Stimulated activated CD4-positive, alpha-beta T cell treated with anti-CD3 and anti-CD28 coated beads, TNF-alpha, amount 100 ng/mL, for 48 hours (primary cell): ENCODE measurements at regions not wholly inside any gene's neighbourhood (a gene's known extent, or its start where the extent isn't known, plus 50 kb on each side); places are given as distances from the start of the nearest gene placed in this dataset.
"Not testable (repeated sequence)": the region's sequence is repeated elsewhere in the genome, so short reads cannot be mapped to it uniquely, and the experiment has no call there.

Experiments used
- DNase-seq, 3 donors: peaks; one replicate each; pipeline ENCODE4 v3.0.0-alpha.2; 2020; ENCODE audit warnings: low read depth in 3 of 3

- DNase-seq: no peak
These were observed 160.3 kb upstream of the JADE1 start for GRCh38 chr4:128649161-128649560.

DNA sequence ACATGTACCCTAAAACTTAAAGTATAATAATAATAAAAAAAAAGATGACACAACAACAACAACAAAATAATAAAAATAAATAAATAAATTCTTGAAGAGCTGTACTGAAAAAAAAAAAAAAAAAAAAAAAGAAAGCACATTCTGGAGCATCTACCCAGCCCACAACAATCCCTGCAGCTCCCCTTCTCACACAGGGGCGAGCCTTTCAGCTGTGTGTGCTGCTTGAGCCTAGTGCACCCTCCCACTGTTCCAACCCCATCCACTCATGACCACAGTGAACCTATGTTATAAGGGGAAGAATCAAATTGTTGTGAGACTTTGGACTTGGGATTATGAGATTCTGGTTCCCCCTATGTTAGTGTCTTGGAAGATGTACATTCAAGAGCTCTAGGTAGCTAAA is 161.5 kb upstream of the JADE1 start:
- DNase-seq: no peak

DNA sequence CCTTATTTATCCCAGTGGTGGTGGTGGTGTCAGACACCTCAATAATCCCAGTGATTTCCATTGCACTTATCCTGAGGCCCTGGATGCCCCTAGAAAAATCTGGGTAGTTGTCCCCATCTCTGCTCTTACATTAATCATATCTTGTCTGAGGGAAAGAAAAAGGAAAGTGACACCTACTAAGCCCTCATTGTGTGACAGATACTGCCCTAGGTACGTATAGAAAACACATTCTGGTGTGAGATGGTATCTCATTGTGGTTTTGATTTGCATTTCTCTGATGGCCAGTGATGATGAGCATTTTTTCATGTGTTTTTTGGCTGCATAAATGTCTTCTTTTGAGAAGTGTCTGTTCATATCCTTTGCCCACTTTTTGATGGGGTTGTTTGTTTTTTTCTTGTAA is 162.6 kb upstream of the JADE1 start:
- not testable (repeated sequence) for DNase-seq

DNA sequence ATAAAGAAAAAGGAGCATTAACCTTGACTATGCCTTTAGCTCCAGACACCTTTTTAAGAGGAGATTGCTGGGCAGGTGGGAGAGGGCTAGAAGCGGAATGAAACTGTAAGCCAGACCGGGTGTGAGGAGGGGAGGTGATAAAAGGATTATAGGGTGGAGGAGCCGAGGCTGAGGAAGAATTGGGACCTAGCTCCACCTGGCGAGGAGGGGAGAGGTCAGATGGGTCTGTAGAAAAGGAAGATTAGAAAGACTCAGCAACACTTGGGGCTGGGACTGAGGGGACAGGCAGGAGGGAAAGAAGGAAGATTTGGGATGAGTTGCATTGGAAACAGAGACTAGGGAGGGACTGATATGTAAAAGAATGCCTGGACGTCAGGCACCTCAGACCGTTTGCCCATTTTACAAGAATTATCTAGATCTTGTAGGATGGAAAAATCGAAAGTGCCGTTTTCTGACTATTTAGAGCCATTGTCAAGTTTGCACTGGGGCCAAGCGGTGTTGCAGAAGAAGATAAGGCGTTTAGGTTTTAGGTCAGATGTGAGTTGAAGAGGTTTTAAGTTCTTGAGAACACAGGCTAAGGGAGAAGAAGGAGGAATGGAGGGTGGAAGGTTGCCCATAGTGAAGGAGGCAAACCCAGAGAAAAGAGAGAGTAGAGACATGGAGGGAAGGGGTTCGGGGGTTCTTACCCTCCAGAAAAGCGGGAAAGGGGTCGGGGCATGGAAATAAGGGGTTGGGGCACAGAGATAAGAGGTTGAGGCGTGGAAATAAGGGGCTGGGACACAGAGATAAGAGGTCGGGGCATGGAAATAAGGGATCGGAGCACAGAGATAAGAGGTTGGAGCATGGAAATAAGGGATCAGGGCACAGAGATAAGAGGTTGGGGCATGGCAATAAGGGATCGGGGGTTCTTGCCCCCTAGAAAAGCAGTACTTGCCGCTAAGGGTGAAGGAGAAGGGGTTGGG is 164.5 kb upstream of the JADE1 start:
- not testable (repeated sequence) for DNase-seq

DNA sequence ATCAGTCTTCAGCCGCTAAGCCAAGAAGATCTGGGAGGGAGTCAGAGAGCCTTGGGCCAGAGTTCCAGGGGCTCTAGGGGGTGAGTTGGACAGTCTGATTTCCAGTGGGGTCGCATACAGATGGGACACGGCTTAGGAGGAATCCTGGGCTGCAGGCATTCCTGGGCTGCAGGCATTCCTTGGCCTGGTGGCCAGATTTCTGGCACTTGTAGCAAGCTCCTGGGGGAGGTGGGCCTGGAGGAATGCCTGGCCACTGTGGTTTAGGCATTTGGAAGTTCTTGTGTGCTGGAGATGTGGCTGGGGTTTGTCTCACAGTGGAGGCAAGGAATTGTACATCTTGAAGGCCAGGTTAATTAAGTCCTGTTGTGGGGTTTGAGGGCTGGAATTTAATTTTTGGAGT is 165.4 kb upstream of the JADE1 start:
- DNase-seq: not testable (repeated sequence)

GRCh38 chr4:128641566-128641965 is 167.9 kb upstream of the JADE1 start:
- not testable (repeated sequence) for DNase-seq

- DNase-seq: no peak
These were observed 169.8 kb upstream of the JADE1 start for GRCh38 chr4:128639541-128640270.

DNA sequence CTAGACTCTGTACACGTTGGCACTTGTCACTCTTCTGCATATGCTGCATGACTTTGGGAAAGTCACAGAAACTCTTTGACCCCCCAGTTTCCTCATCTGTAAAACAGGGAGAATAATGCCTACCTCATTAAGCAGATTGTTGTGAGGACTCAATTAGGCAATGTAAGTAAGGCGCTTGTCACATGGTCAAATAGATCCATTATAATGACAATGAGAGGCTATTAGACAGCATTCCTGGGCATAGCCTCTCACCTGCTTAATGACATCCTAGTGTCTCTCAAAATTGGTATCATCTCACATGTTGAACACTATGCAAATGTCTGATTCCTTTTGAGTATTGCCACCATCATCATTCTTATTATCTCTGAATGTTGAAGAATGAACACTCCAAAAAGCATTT is 172.6 kb upstream of the JADE1 start:
- no peak for DNase-seq

GRCh38 chr4:128635955-128636560 is 173.4 kb upstream of the JADE1 start:
- DNase-seq: no peak

DNA sequence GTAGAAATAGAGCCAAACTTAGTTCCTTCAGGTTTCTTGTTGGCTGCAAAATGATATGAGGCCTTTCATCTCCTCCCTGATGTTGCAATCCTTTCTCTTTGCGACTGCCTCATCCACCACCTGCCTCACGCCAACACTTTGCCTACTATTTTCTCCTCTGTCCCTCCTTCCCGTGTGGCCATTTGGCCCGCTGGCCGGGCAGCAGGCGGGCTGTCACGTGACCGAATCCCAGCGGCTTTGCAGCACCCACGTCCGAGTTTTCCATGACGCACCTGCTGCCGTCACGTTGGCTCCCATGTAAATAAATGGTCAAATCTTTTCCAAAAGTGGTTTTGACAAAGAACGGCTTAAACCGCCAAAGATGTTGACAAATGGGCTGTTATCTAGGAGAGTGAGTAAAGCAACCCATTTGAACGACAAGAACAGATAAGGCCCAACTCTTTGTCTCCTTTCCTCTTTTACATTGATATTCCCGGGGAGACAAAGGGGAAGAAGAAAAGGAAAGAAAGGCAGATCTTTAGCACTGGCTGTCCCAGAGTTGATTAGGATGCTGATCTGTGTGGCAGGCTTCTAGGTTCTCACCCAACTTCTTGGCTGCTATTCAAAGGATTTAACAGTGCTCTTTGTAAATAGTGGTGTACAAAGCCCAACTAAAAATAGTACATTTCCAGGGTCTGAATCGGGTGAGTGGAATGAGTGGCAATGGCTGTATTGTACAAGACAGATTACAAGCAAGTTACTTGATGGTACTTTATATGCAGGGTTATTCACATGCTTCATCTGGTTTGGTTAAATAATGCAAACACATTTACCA is 174.2 kb upstream of the JADE1 start:
- no peak for DNase-seq

- DNase-seq: no peak
These were observed 176.4 kb upstream of the JADE1 start for GRCh38 chr4:128633067-128633466.

- no peak for DNase-seq
These were observed 178.6 kb upstream of the JADE1 start for GRCh38 chr4:128630871-128631270.

DNA sequence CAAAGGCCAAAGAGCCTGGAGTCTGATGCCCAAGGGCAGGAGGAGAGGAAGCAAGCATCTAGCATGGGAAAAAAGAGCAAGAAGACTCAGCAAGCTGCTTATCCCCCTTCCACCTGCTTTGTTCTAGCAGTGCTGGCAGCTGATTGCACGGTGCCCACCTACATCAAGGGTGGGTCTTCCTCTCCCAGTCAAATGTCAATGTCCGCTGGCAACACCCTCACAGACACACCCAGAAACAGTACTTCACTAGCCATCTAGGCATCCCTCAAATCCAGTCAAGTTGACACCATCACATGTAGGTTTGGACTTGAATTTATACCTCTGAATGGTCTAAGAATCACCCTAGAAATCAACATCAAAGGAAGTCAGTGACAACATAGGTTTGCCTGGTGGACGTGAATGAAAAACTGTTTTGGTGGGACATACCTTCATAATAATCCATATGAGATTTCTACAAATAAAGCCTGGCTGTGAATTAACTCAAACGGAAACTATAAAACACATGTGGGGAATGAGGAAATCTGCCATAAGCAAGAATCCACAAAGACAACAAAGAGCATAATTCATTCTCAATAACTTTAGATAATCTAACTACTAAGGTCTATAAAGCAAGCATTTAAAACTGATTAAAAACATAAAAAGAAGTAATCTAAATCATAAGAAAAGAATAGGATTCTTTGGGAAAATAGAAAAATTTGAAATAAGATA is 185.8 kb upstream of the JADE1 start:
- DNase-seq: no peak

- DNase-seq: not testable (repeated sequence)
These were observed 189.1 kb upstream of the JADE1 start for GRCh38 chr4:128620279-128620965.

- DNase-seq: no peak
These were observed 194.3 kb upstream of the JADE1 start for GRCh38 chr4:128615197-128615596.

GRCh38 chr4:128608006-128608405 is 201.5 kb upstream of the JADE1 start:
- DNase-seq: no peak

DNA sequence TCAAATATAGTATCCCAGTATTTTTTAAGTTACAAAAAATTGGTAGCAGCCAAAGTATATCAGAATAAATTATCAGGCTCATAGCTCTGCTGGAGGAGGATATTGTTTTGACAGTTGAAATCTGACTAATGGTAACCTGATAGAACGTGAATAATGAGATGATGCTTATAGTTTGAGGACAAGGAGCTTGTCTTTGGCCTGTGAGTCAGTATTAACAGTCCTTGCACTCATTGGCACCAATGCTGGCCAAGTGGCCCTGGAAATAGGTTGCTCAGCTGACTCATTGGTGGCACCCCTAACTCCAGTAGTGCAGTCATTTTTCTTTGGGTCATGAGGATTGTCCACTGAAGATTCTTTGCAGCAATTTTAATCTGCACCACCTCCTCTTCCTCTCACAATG is 203.3 kb upstream of the JADE1 start:
- no peak for DNase-seq

GRCh38 chr4:128604840-128605239 is 204.7 kb upstream of the JADE1 start:
- DNase-seq: no peak

DNA sequence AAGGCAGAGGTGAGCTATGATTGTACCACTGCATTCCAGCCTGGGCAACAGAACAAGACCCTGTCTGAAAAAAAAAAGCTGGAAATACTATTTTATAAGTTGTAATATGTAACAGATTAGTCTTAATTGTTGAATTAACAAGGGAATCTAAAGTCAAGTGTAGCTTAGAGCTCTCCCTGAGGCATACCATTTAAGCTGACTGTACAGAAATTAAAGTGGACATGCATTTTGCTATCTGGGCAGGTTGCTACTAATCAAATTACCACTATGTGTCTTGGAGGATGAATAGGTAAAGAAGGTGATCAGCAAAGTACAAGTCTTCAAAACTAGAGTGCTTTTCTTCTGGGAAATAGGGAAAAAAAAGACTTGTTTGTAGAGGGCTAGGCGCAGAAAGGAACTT is 205.3 kb upstream of the JADE1 start:
- DNase-seq: no peak

- DNase-seq: no peak
These were observed 206.4 kb upstream of the JADE1 start for GRCh38 chr4:128603081-128603480.
